IMR-90 (cell line): ENCODE measurements at regions not wholly inside any gene's neighbourhood (a gene's known extent, or its start where the extent isn't known, plus 50 kb on each side); places are given as distances from the start of the nearest gene placed in this dataset.

Experiments used
- ATAC-seq: fragments of 200-7000 bp; cut with Tn5 transposase; 2 replicates; pipeline ENCODE4 v1.9.1; 2020; ENCODE audit warnings: low read depth, mild to moderate bottlenecking, moderate library complexity
- BruUV-seq: library from RNA; stranded (reverse); fragments of 400-500 nt; replicated peaks from 2 replicates; lab custom pipeline; 2021; lab: Mats Ljungman, UMichigan
- CTCF ChIA-PET: fragments of 300-600 bp; formaldehyde crosslinking; extraction: SDS; loops from one replicate; lab custom pipeline; 2021; ENCODE audit warnings: antibody characterized with exemption; lab: Yijun Ruan, JAX
- POLR2A ChIA-PET: fragments of 300-600 bp; sonication (Branson Sonifier 250); formaldehyde crosslinking; loops from one replicate; lab custom pipeline; 2022; ENCODE audit warnings: antibody characterized with exemption; ENCODE audit not compliant: unreplicated experiment; lab: Charles Lee
- DNase-seq: peaks from one replicate; pipeline ENCODE4 v3.0.0; 2013
- H2AFZ ChIP-seq: replicated peaks from 2 replicates; pipeline ENCODE3; 2013; ENCODE audit warnings: low read length, mild to moderate bottlenecking; ENCODE audit not compliant: poor library complexity
- H2AK5ac ChIP-seq: 2 replicates; pipeline ENCODE4 v1.6.1; 2013; ENCODE audit warnings: low read depth, low read length, inconsistent platforms
- H2AK9ac ChIP-seq: replicated peaks from 2 replicates; pipeline ENCODE3; 2013; ENCODE audit warnings: mild to moderate bottlenecking, low read depth, low read length, moderate library complexity; ENCODE audit not compliant: poor library complexity
- H2BK120ac ChIP-seq: 2 replicates; pipeline ENCODE4 v1.6.1; 2013; ENCODE audit warnings: low read depth, low read length, inconsistent platforms
- H2BK15ac ChIP-seq: 3 replicates; pipeline ENCODE4 v1.6.1; 2013; ENCODE audit warnings: low read depth, low read length, inconsistent platforms
- H2BK20ac ChIP-seq: 2 replicates; pipeline ENCODE4 v1.6.1; 2013; ENCODE audit warnings: low read depth, mild to moderate bottlenecking, inconsistent platforms, low read length, moderate library complexity
- H2BK5ac ChIP-seq: 2 replicates; pipeline ENCODE4 v1.6.1; 2013; ENCODE audit warnings: mild to moderate bottlenecking, low read depth, low read length, inconsistent platforms; ENCODE audit not compliant: poor library complexity, severe bottlenecking
- H3K14ac ChIP-seq: replicated peaks from 2 replicates; pipeline ENCODE4 v1.6.1; 2013; ENCODE audit warnings: low read depth, low read length, inconsistent platforms
- H3K18ac ChIP-seq: 2 replicates; pipeline ENCODE4 v1.6.1; 2013; ENCODE audit warnings: low read depth, low read length, control low read depth
- H3K23ac ChIP-seq: 2 replicates; pipeline ENCODE4 v1.6.1; 2013; ENCODE audit warnings: low read depth, low read length, inconsistent platforms
- H3K27ac ChIP-seq: 2 replicates; pipeline ENCODE4 v1.5.1; 2013; ENCODE audit warnings: mild to moderate bottlenecking, control low read depth, low read length; ENCODE audit not compliant: insufficient read depth
- H3K27me3 ChIP-seq: 2 replicates; pipeline ENCODE4 v1.6.1; 2013; ENCODE audit warnings: low read length; ENCODE audit not compliant: control insufficient read depth, insufficient read depth
- H3K36me3 ChIP-seq: 2 replicates; pipeline ENCODE4 v1.6.1; 2013; ENCODE audit warnings: low read length, mixed read lengths; ENCODE audit not compliant: control insufficient read depth, insufficient read depth
- H3K4ac ChIP-seq: 2 replicates; pipeline ENCODE4 v1.6.1; 2013; ENCODE audit warnings: low read depth, low read length, inconsistent platforms
- H3K4me1 ChIP-seq: 2 replicates; pipeline ENCODE4 v1.6.1; 2013; ENCODE audit warnings: low read length, mixed read lengths; ENCODE audit not compliant: control insufficient read depth, insufficient read depth
- H3K4me2 ChIP-seq: 2 replicates; pipeline ENCODE4 v1.6.1; 2013; ENCODE audit warnings: low read depth, mild to moderate bottlenecking, control low read depth, low read length, moderate library complexity
- H3K4me3 ChIP-seq: 2 replicates; pipeline ENCODE4 v1.5.1; 2013; ENCODE audit warnings: low read depth, mild to moderate bottlenecking, control low read depth, low read length, moderate library complexity; ENCODE audit not compliant: insufficient read depth
- H3K56ac ChIP-seq: 2 replicates; pipeline ENCODE4 v1.6.1; 2013; ENCODE audit warnings: low read length, inconsistent platforms; ENCODE audit not compliant: insufficient read depth; ENCODE audit errors: extremely low read depth
- H3K79me1 ChIP-seq, 2 experiments: 2 replicates each; pipeline ENCODE4 v1.6.1; 2013; ENCODE audit warnings: low read length in 2 of 2, inconsistent platforms in 1 of 2, low read depth in 1 of 2
- H3K9ac ChIP-seq: 2 replicates; pipeline ENCODE4 v1.6.1; 2013; ENCODE audit warnings: low read depth, low read length, control low read depth
- H3K9me1 ChIP-seq: 2 replicates; pipeline ENCODE4 v1.6.1; 2013; ENCODE audit warnings: low read length, inconsistent platforms; ENCODE audit not compliant: insufficient read depth
- H3K9me3 ChIP-seq: 2 replicates; pipeline ENCODE4 v1.6.1; 2013; ENCODE audit warnings: low read length; ENCODE audit not compliant: control insufficient read depth, insufficient read depth
- H4K20me1 ChIP-seq: 2 replicates; pipeline ENCODE4 v1.6.1; 2013; ENCODE audit warnings: low read length, inconsistent platforms; ENCODE audit not compliant: insufficient read depth
- H4K5ac ChIP-seq: 2 replicates; pipeline ENCODE4 v1.6.1; 2013; ENCODE audit warnings: mild to moderate bottlenecking, low read depth, low read length, control low read depth
- H4K8ac ChIP-seq, 2 experiments: 2 replicates each; pipeline ENCODE4 v1.6.1; 2013; ENCODE audit warnings: low read depth in 2 of 2, low read length in 2 of 2, control low read depth in 1 of 2, inconsistent platforms in 1 of 2
- H4K91ac ChIP-seq: 2 replicates; pipeline ENCODE4 v1.6.1; 2013; ENCODE audit warnings: low read depth, low read length, inconsistent platforms; ENCODE audit not compliant: insufficient read depth
- BHLHE40 ChIP-seq: fragments of 150-350 bp; IDR thresholded peaks from 2 replicates; pipeline ENCODE4 v1.6.1; 2016; ENCODE audit warnings: mild to moderate bottlenecking, low read depth, low read length
- CEBPB ChIP-seq: IDR thresholded peaks from 2 replicates; pipeline ENCODE4 v1.6.1; 2012; ENCODE audit warnings: low read depth, low read length, improper control_type of control experiment
- CHD1 ChIP-seq: IDR thresholded peaks from 2 replicates; pipeline ENCODE4 v1.6.1; 2012; ENCODE audit warnings: low read depth, low read length, improper control_type of control experiment
- FOS ChIP-seq: fragments of 150-350 bp; IDR thresholded peaks from 2 replicates; pipeline ENCODE4 v1.6.1; 2016; ENCODE audit warnings: low read depth, low read length
- MAFK ChIP-seq: IDR thresholded peaks from 2 replicates; pipeline ENCODE4 v1.6.1; 2012; ENCODE audit warnings: low read depth, low read length, improper control_type of control experiment
- MAZ ChIP-seq: IDR thresholded peaks from 2 replicates; pipeline ENCODE4 v1.6.1; 2012; ENCODE audit warnings: low read depth, mild to moderate bottlenecking, low read length, improper control_type of control experiment, moderate library complexity, borderline replicate concordance
- MXI1 ChIP-seq: IDR thresholded peaks from 2 replicates; pipeline ENCODE4 v1.6.1; 2012; ENCODE audit warnings: low read depth, mild to moderate bottlenecking, low read length, moderate library complexity, borderline replicate concordance
- NFE2L2 ChIP-seq: fragments of 150-350 bp; IDR thresholded peaks from 2 replicates; pipeline ENCODE4 v1.6.1; 2016; ENCODE audit warnings: low read depth, mild to moderate bottlenecking, low read length
- POLR2A ChIP-seq: IDR thresholded peaks from 2 replicates; pipeline ENCODE4 v1.6.1; 2012; ENCODE audit warnings: mild to moderate bottlenecking, low read depth, low read length
- RAD21 ChIP-seq: IDR thresholded peaks from 2 replicates; pipeline ENCODE4 v1.6.1; 2012; ENCODE audit warnings: low read length, improper control_type of control experiment
- RCOR1 ChIP-seq: IDR thresholded peaks from 2 replicates; pipeline ENCODE4 v1.6.1; 2012; ENCODE audit warnings: mild to moderate bottlenecking, low read length, improper control_type of control experiment; ENCODE audit not compliant: insufficient replicate concordance
- RFX5 ChIP-seq: IDR thresholded peaks from 2 replicates; pipeline ENCODE4 v1.8.0; 2012; ENCODE audit warnings: low read depth, mild to moderate bottlenecking, low read length, moderate library complexity
- SMC3 ChIP-seq: fragments of 150-350 bp; IDR thresholded peaks from 2 replicates; pipeline ENCODE4 v1.6.1; 2016; ENCODE audit warnings: low read depth, mild to moderate bottlenecking, antibody characterized with exemption, low read length, moderate library complexity
- dilution Hi-C: fragments of 300-500 bp; cut with HindIII; formaldehyde crosslinking; loops from one replicate; pipeline ENCODE4 v1.14.3; 2018; ENCODE audit warnings: low sequenced_read_pairs; ENCODE audit not compliant: unreplicated experiment
- in situ Hi-C: fragments of 300-500 bp; cut with MboI; formaldehyde crosslinking; loops from 3 replicates; pipeline ENCODE4 v1.14.3; 2019; ENCODE audit warnings: low sequenced_read_pairs, inconsistent platforms, mixed read lengths
- intact Hi-C: fragments of 100-400 bp; cut with micrococcal nuclease; formaldehyde crosslinking; loops from 2 replicates; pipeline ENCODE4 v1.10.0; 2022
- TF ChIP-seq, protein P1 (sequence below): fragments of 150-350 bp; IDR thresholded peaks from 2 replicates; pipeline ENCODE4 v1.6.1; 2016; ENCODE audit warnings: low read depth, mild to moderate bottlenecking, low read length, moderate library complexity, borderline replicate concordance
- TF ChIP-seq, protein P2 (sequence below): conservative IDR thresholded peaks from 2 replicates; pipeline ENCODE4 v1.5.1; 2012; ENCODE audit warnings: mild to moderate bottlenecking, low read depth, low read length, improper control_type of control experiment
- TF ChIP-seq, protein P3 (sequence below): fragments of 150-350 bp; IDR thresholded peaks from 2 replicates; pipeline ENCODE4 v1.6.1; 2017; ENCODE audit warnings: mild to moderate bottlenecking, antibody characterized with exemption, low read length, low read depth

DNA sequence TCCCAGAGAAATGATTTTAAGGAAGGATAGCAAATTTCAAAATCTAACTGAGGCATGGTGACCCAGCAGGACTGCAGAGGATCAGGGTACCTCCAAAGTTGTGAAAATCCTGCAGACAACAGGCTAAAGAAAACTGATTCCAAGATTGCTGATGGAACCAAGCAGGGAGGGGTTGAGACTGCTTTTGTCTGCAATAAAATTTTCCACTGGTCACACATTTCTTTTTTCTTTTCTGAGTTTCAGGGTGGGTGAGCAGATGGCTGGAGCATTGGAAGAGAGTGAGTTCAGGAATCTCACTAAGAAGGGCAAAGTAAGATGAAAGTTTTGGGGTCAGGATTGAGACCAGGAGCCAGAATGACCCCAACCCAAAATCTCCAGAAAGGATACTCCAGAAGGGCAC lies 321.0 kb downstream of the TNS1 start:
- H3K36me3 ChIP-seq = no peaks in the 10 kb centered on the region
- H4K91ac ChIP-seq = no peak overlapping the region
- no peak overlapping the region for H3K14ac ChIP-seq
- H2AFZ ChIP-seq = no peak overlapping the region
- H4K20me1 ChIP-seq = no peaks in the 10 kb centered on the region
- TF ChIP-seq NFE2L2 (no peak), RAD21 (no peak), CHD1 (no peak), MAFK (no peak), RFX5 (no peak), SMC3 (no peak), FOS (no peak), BHLHE40 (no peak), POLR2A (no peak), MAZ (no peak), MXI1 (no peak), CEBPB (no peak), RCOR1 (no peak)
- TF ChIP-seq, protein P1, sequence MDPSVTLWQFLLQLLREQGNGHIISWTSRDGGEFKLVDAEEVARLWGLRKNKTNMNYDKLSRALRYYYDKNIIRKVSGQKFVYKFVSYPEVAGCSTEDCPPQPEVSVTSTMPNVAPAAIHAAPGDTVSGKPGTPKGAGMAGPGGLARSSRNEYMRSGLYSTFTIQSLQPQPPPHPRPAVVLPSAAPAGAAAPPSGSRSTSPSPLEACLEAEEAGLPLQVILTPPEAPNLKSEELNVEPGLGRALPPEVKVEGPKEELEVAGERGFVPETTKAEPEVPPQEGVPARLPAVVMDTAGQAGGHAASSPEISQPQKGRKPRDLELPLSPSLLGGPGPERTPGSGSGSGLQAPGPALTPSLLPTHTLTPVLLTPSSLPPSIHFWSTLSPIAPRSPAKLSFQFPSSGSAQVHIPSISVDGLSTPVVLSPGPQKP = no peak
- TF ChIP-seq, protein P2, sequence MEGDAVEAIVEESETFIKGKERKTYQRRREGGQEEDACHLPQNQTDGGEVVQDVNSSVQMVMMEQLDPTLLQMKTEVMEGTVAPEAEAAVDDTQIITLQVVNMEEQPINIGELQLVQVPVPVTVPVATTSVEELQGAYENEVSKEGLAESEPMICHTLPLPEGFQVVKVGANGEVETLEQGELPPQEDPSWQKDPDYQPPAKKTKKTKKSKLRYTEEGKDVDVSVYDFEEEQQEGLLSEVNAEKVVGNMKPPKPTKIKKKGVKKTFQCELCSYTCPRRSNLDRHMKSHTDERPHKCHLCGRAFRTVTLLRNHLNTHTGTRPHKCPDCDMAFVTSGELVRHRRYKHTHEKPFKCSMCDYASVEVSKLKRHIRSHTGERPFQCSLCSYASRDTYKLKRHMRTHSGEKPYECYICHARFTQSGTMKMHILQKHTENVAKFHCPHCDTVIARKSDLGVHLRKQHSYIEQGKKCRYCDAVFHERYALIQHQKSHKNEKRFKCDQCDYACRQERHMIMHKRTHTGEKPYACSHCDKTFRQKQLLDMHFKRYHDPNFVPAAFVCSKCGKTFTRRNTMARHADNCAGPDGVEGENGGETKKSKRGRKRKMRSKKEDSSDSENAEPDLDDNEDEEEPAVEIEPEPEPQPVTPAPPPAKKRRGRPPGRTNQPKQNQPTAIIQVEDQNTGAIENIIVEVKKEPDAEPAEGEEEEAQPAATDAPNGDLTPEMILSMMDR = no peak
- TF ChIP-seq, protein P3, sequence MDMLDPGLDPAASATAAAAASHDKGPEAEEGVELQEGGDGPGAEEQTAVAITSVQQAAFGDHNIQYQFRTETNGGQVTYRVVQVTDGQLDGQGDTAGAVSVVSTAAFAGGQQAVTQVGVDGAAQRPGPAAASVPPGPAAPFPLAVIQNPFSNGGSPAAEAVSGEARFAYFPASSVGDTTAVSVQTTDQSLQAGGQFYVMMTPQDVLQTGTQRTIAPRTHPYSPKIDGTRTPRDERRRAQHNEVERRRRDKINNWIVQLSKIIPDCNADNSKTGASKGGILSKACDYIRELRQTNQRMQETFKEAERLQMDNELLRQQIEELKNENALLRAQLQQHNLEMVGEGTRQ = no peak
- intact Hi-C loops (no loop called here), dilution Hi-C loops (no loop called here), in situ Hi-C loops (no loop called here)
- H3K4me1 ChIP-seq = peaks cover 3% of the 10 kb centered on the region
- no peak overlapping the region for H4K5ac ChIP-seq
- no peak overlapping the region for H2AK5ac ChIP-seq
- no peak overlapping the region for H3K18ac ChIP-seq
- no peak overlapping the region for H2BK20ac ChIP-seq
- no peak overlapping the region for H3K23ac ChIP-seq
- no peak overlapping the region for H2BK15ac ChIP-seq
- H3K56ac ChIP-seq = no peak overlapping the region
- ATAC-seq = no peak
- no peak overlapping the region for H4K8ac ChIP-seq
- H3K79me1 ChIP-seq = no peaks in the 10 kb centered on the region
- no peak overlapping the region for H3K9ac ChIP-seq
- ChIA-PET CTCF (interaction anchor here (1.0 kb wide), 1 partner anchor 14 kb away, joined by 4 read pairs; no protein-coding TSS in a partner anchor), POLR2A (interaction anchor here (0.6 kb wide), 2 partner anchors 29 to 81 kb away, joined by 4 to 5 read pairs; no protein-coding TSS in a partner anchor)
- no peak for DNase-seq
- no TSS peak for BruUV-seq
- no peak overlapping the region for H3K4ac ChIP-seq
- H3K27ac ChIP-seq = no peak overlapping the region
- H2BK5ac ChIP-seq = no peak overlapping the region
- no peaks in the 10 kb centered on the region for H3K9me1 ChIP-seq
- H2AK9ac ChIP-seq = no peak overlapping the region
- H3K27me3 ChIP-seq = no peaks in the 10 kb centered on the region
- H2BK120ac ChIP-seq = 0 out of 2 replicates have a peak overlapping the region, but pooled peaks have one; percentile 19
- no peak overlapping the region for H3K4me2 ChIP-seq
- no peak overlapping the region for H3K4me3 ChIP-seq
- no peaks in the 10 kb centered on the region for H3K9me3 ChIP-seq
